CD14-positive monocyte (primary cell): ENCODE measurements at regions not wholly inside any gene's neighbourhood (a gene's known extent, or its start where the extent isn't known, plus 50 kb on each side); places are given as distances from the start of the nearest gene placed in this dataset.
"Not testable (repeated sequence)": the region's sequence is repeated elsewhere in the genome, so short reads cannot be mapped to it uniquely, and the experiment has no call there.

Source experiments
- DNase-seq, 3 donors: peaks; one replicate each; pipeline ENCODE4 v3.0.0-alpha.2; 2011 to 2022
- H2AFZ ChIP-seq: 2 replicates; pipeline ENCODE4 v1.6.0; 2012; ENCODE audit warnings: mild to moderate bottlenecking, low read depth, low read length, inconsistent platforms; ENCODE audit not compliant: insufficient read depth, poor library complexity, severe bottlenecking
- H3K27ac ChIP-seq, 2 donors: 1 replicate in 1 of 2; 2 replicates in 1 of 2; pipeline ENCODE4 v1.5.1; 2012 to 2013; ENCODE audit warnings: low read length in 2 of 2, control low read depth in 1 of 2, inconsistent platforms in 1 of 2, low read depth in 1 of 2, mild to moderate bottlenecking in 1 of 2
- H3K27me3 ChIP-seq, 2 donors: one replicate each; pipeline versions ENCODE4 v1.6.0 to v1.6.1; 2011 to 2013; ENCODE audit warnings: low read length in 2 of 2; ENCODE audit not compliant: control insufficient read depth in 2 of 2, insufficient read depth in 2 of 2
- H3K36me3 ChIP-seq, 2 donors: replicated peaks in 1 of 2; 1 replicate in 1 of 2; 2 replicates in 1 of 2; pipeline versions ENCODE4 v1.5.1 to v1.6.1; 2012 to 2013; ENCODE audit warnings: low read length in 2 of 2, control low read depth in 1 of 2, inconsistent platforms in 1 of 2, mild to moderate bottlenecking in 1 of 2; ENCODE audit not compliant: insufficient read depth in 2 of 2, control insufficient read depth in 1 of 2
- H3K4me1 ChIP-seq, 2 donors: 1 replicate in 1 of 2; 2 replicates in 1 of 2; pipeline versions ENCODE4 v1.5.1 to v1.6.1; 2012 to 2013; ENCODE audit warnings: low read length in 2 of 2, control low read depth in 1 of 2, inconsistent platforms in 1 of 2, mild to moderate bottlenecking in 1 of 2, moderate library complexity in 1 of 2; ENCODE audit not compliant: insufficient read depth in 2 of 2, control insufficient read depth in 1 of 2
- H3K4me2 ChIP-seq: replicated peaks from 2 replicates; pipeline ENCODE3; 2012; ENCODE audit warnings: low read length, moderate library complexity, mild to moderate bottlenecking; ENCODE audit not compliant: poor library complexity, severe bottlenecking; ENCODE audit errors: extremely low read depth
- H3K4me3 ChIP-seq, 3 experiments: fragments of 200-600 bp in 1 of 3; sonication (generic) in 1 of 3; replicated peaks in 1 of 3; 1 replicate in 2 of 3; 2 replicates in 1 of 3; pipeline ENCODE4 v1.5.1; 2011 to 2013; ENCODE audit warnings: low read length in 3 of 3, mild to moderate bottlenecking in 3 of 3, control low read depth in 2 of 3, low read depth in 2 of 3, inconsistent platforms in 1 of 3, moderate library complexity in 1 of 3
- H3K79me2 ChIP-seq: 2 replicates; pipeline ENCODE4 v1.6.0; 2012; ENCODE audit warnings: mild to moderate bottlenecking, control low read depth, inconsistent platforms, low read length, moderate library complexity; ENCODE audit not compliant: insufficient read depth
- H3K9ac ChIP-seq: 2 replicates; pipeline ENCODE4 v1.6.0; 2017; ENCODE audit warnings: low read length, mild to moderate bottlenecking; ENCODE audit not compliant: insufficient read depth, poor library complexity, severe bottlenecking
- H3K9me3 ChIP-seq, 2 donors: replicated peaks in 1 of 2; 1 replicate in 1 of 2; 2 replicates in 1 of 2; pipeline versions ENCODE4 v1.5.1 to v1.6.1; 2012 to 2013; ENCODE audit warnings: low read length in 2 of 2, control low read depth in 1 of 2; ENCODE audit not compliant: control insufficient read depth in 1 of 2, insufficient read depth in 1 of 2
- H4K20me1 ChIP-seq: 2 replicates; pipeline ENCODE4 v1.6.0; 2012; ENCODE audit warnings: mild to moderate bottlenecking, low read length, control low read depth, moderate library complexity; ENCODE audit not compliant: insufficient read depth
- H3K27ac Mint-ChIP-seq, 7 donors: one replicate each; pipeline ENCODE4 v1.8.0; 2020; ENCODE audit warnings: mild to moderate bottlenecking in 7 of 7, mixed read lengths in 7 of 7, moderate library complexity in 6 of 7, inconsistent platforms in 2 of 7
- H3K27me3 Mint-ChIP-seq, 3 donors: one replicate each; pipeline ENCODE4 v1.8.0; 2021 to 2022; ENCODE audit warnings: low read depth in 3 of 3, mild to moderate bottlenecking in 3 of 3, mixed read lengths in 3 of 3, moderate library complexity in 3 of 3, inconsistent platforms in 1 of 3
- H3K36me3 Mint-ChIP-seq, 2 donors: one replicate each; pipeline ENCODE4 v1.8.0; 2020; ENCODE audit warnings: mixed read lengths in 2 of 2, inconsistent platforms in 1 of 2, mild to moderate bottlenecking in 1 of 2
- H3K4me1 Mint-ChIP-seq: one replicate; pipeline ENCODE4 v1.8.0; 2020; ENCODE audit warnings: mild to moderate bottlenecking, mixed read lengths
- H3K4me3 Mint-ChIP-seq, 2 donors: one replicate each; pipeline ENCODE4 v1.8.0; 2020; ENCODE audit warnings: mild to moderate bottlenecking in 2 of 2, mixed read lengths in 2 of 2, moderate library complexity in 1 of 2
- H3K9me3 Mint-ChIP-seq, 7 donors: one replicate each; pipeline ENCODE4 v1.8.0; 2020 to 2022; ENCODE audit warnings: mixed read lengths in 7 of 7, mild to moderate bottlenecking in 6 of 7, moderate library complexity in 6 of 7, inconsistent platforms in 2 of 7
- WGBS: methylation state at CpG from one replicate; pipeline ENCODE4 v1.1.5; 2013; ENCODE audit warnings: missing lambda C conversion rate; ENCODE audit not compliant: insufficient coverage; 5-methylcytosine and 5-hydroxymethylcytosine counted together
- intact Hi-C, 2 donors: fragments of 100-400 bp; cut with micrococcal nuclease; formaldehyde crosslinking; loops; one replicate each; pipeline versions ENCODE4 v1.15.0 to v1.15.1; 2023
- TF ChIP-seq, protein P1 (sequence below): fragments of 200-600 bp; IDR thresholded peaks from one replicate; pipeline ENCODE4 v1.8.0; 2022; ENCODE audit warnings: antibody characterized with exemption, mild to moderate bottlenecking

DNA sequence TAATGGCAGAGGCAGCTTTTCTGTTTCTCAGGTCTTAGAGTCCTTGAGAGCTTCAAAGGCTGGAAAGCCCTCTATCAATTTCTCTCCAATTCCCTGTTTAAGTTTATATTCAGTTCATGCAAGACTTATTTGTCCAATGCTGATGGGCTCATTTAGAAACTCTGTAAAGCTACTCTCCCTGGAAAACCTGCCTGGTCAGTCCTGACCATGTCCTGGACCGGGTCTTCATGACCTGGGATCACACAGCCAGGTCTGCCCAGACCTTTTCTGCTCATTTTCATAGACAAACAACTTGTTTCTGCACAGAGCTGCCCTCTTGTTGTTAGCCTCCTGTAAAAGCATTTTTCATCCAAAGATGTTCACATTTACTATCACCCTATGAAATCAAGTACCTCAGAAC is 85.4 kb upstream of the TBCA start:
- H3K4me3 ChIP-seq: no peak overlapping the region
- no peak overlapping the region for H3K27ac ChIP-seq
- Mint-ChIP-seq H3K36me3 (no peaks in the 10 kb centered on the region), H3K4me3 (no peak overlapping the region), H3K27ac (no peak overlapping the region), H3K4me1 (peaks cover 26% of the 10 kb centered on the region), H3K9me3 (peaks cover 0 to 2% (median 0%) of the 10 kb centered on the region in 7 donors), H3K27me3 (peaks cover 0 to 13% (median 3%) of the 10 kb centered on the region in 3 donors)
- H4K20me1 ChIP-seq: no peaks in the 10 kb centered on the region
- H3K79me2 ChIP-seq: peaks cover 10% of the 10 kb centered on the region
- WGBS: 100% methylated on average over 1 of the region's 1 CpG
- H3K27me3 ChIP-seq: no peaks in the 10 kb centered on the region
- DNase-seq: no peak
- intact Hi-C loops: loop anchor here (5.0 to 10.0 kb wide), 2 partner anchors 84 to 87 kb away; partner anchors contain the start of gene TBCA (in 2 of the 2)
- no peaks in the 10 kb centered on the region for H3K9me3 ChIP-seq
- no peak overlapping the region for H3K9ac ChIP-seq
- H3K4me2 ChIP-seq: no peak overlapping the region
- TF ChIP-seq, protein P1, sequence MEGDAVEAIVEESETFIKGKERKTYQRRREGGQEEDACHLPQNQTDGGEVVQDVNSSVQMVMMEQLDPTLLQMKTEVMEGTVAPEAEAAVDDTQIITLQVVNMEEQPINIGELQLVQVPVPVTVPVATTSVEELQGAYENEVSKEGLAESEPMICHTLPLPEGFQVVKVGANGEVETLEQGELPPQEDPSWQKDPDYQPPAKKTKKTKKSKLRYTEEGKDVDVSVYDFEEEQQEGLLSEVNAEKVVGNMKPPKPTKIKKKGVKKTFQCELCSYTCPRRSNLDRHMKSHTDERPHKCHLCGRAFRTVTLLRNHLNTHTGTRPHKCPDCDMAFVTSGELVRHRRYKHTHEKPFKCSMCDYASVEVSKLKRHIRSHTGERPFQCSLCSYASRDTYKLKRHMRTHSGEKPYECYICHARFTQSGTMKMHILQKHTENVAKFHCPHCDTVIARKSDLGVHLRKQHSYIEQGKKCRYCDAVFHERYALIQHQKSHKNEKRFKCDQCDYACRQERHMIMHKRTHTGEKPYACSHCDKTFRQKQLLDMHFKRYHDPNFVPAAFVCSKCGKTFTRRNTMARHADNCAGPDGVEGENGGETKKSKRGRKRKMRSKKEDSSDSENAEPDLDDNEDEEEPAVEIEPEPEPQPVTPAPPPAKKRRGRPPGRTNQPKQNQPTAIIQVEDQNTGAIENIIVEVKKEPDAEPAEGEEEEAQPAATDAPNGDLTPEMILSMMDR: no peak
- H3K4me1 ChIP-seq: peaks cover 24 to 29% of the 10 kb centered on the region in 2 donors
- no peak overlapping the region for H2AFZ ChIP-seq
- H3K36me3 ChIP-seq: no peaks in the 10 kb centered on the region

DNA sequence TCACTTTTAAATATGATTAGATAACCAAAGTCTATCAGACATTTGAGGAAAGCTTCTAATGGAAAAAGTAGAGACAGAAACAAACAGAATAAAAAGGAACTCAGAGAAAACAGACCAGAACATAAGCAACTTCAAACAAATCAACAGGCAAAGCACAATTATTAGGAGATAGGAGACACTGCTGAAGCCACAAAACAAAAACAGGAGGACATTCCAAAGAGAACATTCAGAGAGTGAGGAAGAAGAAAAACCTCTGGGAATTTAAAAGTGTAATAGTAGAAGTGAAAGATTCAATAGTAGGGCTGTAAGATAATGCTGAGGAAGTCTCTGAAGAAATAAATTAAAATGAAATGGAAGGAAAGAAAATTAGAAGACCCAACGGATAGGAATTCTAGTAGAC is 83.2 kb upstream of the TBCA start:
- Histone ChIP-seq H3K27me3 (peaks cover 4 to 15% of the 10 kb centered on the region in 2 donors), H3K4me3 (no peak overlapping the region), H3K9me3 (no peaks in the 10 kb centered on the region), H3K9ac (no peak overlapping the region), H3K4me2 (no peak overlapping the region), H2AFZ (no peak overlapping the region), H3K36me3 (no peaks in the 10 kb centered on the region), H3K4me1 (peaks cover 2 to 7% of the 10 kb centered on the region in 2 donors), H3K79me2 (no peaks in the 10 kb centered on the region), H4K20me1 (no peaks in the 10 kb centered on the region), H3K27ac (no peak overlapping the region)
- Mint-ChIP-seq H3K27ac (no peak overlapping the region), H3K27me3 (peaks cover 3 to 32% (median 4%) of the 10 kb centered on the region in 3 donors), H3K4me3 (no peak overlapping the region), H3K4me1 (peaks cover 4% of the 10 kb centered on the region), H3K9me3 (peaks cover 0 to 3% (median 0%) of the 10 kb centered on the region in 7 donors), H3K36me3 (no peaks in the 10 kb centered on the region)
- DNase-seq: no peak
- intact Hi-C loops: no loop called here
- TF ChIP-seq, protein P1: no peak
- no CpG with 5 or more reads among the region's 1 CpG for WGBS

DNA sequence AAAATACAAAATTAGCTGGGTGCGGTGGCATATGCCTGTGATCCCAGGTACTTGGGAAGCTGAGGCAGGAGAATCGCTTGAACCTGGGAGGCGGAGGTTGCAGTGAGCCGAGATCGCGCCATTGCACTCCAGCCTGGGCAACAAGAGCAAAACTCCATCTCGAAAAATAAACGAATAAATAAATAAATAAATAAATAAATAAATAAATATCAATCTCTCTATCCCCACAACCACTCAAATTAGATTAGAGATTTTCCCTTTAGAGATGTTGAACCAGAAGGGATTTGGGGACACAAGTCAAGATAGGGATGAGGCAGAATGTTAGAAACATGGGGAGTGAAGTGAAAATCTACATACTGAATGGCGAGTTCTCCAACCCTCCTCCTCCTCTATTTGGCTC is 82.5 kb upstream of the TBCA start:
- H2AFZ ChIP-seq, H3K4me1 Mint-ChIP-seq, H3K27ac Mint-ChIP-seq, DNase-seq, intact Hi-C loops, H4K20me1 ChIP-seq, H3K9me3 ChIP-seq, H3K79me2 ChIP-seq, H3K36me3 ChIP-seq, H3K27ac ChIP-seq, H3K4me1 ChIP-seq, H3K9me3 Mint-ChIP-seq, H3K4me3 ChIP-seq, H3K4me3 Mint-ChIP-seq, H3K4me2 ChIP-seq, H3K36me3 Mint-ChIP-seq, H3K9ac ChIP-seq: not testable (repeated sequence)
- H3K27me3 Mint-ChIP-seq: peaks cover 4 to 37% (median 5%) of the 10 kb centered on the region in 3 donors
- peaks cover 5 to 22% of the 10 kb centered on the region in 2 donors for H3K27me3 ChIP-seq
- no CpG with 5 or more reads among the region's 9 CpGs for WGBS
